C4-2B (cell line): ENCODE measurements at regions not wholly inside any gene's neighbourhood (a gene's known extent, or its start where the extent isn't known, plus 50 kb on each side); places are given as distances from the start of the nearest gene placed in this dataset.

ENCODE experiments used
- ZFX ChIP-seq: fragments of 450-650 bp; IDR thresholded peaks from 2 replicates; pipeline ENCODE4 v1.6.1; 2017
- TF ChIP-seq, protein P1 (sequence below): fragments of 450-650 bp; conservative IDR thresholded peaks from 2 replicates; pipeline ENCODE4 v1.5.1; 2017; ENCODE audit warnings: mild to moderate bottlenecking

GRCh38 chr17:14594690-14595089 lies 293.8 kb downstream of the HS3ST3B1 start:
- no peak for TF ChIP-seq ZFX
- TF ChIP-seq, protein P1, sequence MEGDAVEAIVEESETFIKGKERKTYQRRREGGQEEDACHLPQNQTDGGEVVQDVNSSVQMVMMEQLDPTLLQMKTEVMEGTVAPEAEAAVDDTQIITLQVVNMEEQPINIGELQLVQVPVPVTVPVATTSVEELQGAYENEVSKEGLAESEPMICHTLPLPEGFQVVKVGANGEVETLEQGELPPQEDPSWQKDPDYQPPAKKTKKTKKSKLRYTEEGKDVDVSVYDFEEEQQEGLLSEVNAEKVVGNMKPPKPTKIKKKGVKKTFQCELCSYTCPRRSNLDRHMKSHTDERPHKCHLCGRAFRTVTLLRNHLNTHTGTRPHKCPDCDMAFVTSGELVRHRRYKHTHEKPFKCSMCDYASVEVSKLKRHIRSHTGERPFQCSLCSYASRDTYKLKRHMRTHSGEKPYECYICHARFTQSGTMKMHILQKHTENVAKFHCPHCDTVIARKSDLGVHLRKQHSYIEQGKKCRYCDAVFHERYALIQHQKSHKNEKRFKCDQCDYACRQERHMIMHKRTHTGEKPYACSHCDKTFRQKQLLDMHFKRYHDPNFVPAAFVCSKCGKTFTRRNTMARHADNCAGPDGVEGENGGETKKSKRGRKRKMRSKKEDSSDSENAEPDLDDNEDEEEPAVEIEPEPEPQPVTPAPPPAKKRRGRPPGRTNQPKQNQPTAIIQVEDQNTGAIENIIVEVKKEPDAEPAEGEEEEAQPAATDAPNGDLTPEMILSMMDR, result no peak
